CD14-positive monocyte (primary cell): ENCODE measurements at regions not wholly inside any gene's neighbourhood (a gene's known extent, or its start where the extent isn't known, plus 50 kb on each side); places are given as distances from the start of the nearest gene placed in this dataset.

Experiments
- DNase-seq, 3 donors: peaks; one replicate each; pipeline ENCODE4 v3.0.0-alpha.2; 2011 to 2022
- H2AFZ ChIP-seq: 2 replicates; pipeline ENCODE4 v1.6.0; 2012; ENCODE audit warnings: mild to moderate bottlenecking, low read depth, low read length, inconsistent platforms; ENCODE audit not compliant: insufficient read depth, poor library complexity, severe bottlenecking
- H3K27ac ChIP-seq, 2 donors: 1 replicate in 1 of 2; 2 replicates in 1 of 2; pipeline ENCODE4 v1.5.1; 2012 to 2013; ENCODE audit warnings: low read length in 2 of 2, control low read depth in 1 of 2, inconsistent platforms in 1 of 2, low read depth in 1 of 2, mild to moderate bottlenecking in 1 of 2
- H3K27me3 ChIP-seq, 2 donors: one replicate each; pipeline versions ENCODE4 v1.6.0 to v1.6.1; 2011 to 2013; ENCODE audit warnings: low read length in 2 of 2; ENCODE audit not compliant: control insufficient read depth in 2 of 2, insufficient read depth in 2 of 2
- H3K36me3 ChIP-seq, 2 donors: replicated peaks in 1 of 2; 1 replicate in 1 of 2; 2 replicates in 1 of 2; pipeline versions ENCODE4 v1.5.1 to v1.6.1; 2012 to 2013; ENCODE audit warnings: low read length in 2 of 2, control low read depth in 1 of 2, inconsistent platforms in 1 of 2, mild to moderate bottlenecking in 1 of 2; ENCODE audit not compliant: insufficient read depth in 2 of 2, control insufficient read depth in 1 of 2
- H3K4me1 ChIP-seq, 2 donors: 1 replicate in 1 of 2; 2 replicates in 1 of 2; pipeline versions ENCODE4 v1.5.1 to v1.6.1; 2012 to 2013; ENCODE audit warnings: low read length in 2 of 2, control low read depth in 1 of 2, inconsistent platforms in 1 of 2, mild to moderate bottlenecking in 1 of 2, moderate library complexity in 1 of 2; ENCODE audit not compliant: insufficient read depth in 2 of 2, control insufficient read depth in 1 of 2
- H3K4me2 ChIP-seq: replicated peaks from 2 replicates; pipeline ENCODE3; 2012; ENCODE audit warnings: low read length, moderate library complexity, mild to moderate bottlenecking; ENCODE audit not compliant: poor library complexity, severe bottlenecking; ENCODE audit errors: extremely low read depth
- H3K4me3 ChIP-seq, 3 experiments: fragments of 200-600 bp in 1 of 3; sonication (generic) in 1 of 3; replicated peaks in 1 of 3; 1 replicate in 2 of 3; 2 replicates in 1 of 3; pipeline ENCODE4 v1.5.1; 2011 to 2013; ENCODE audit warnings: low read length in 3 of 3, mild to moderate bottlenecking in 3 of 3, control low read depth in 2 of 3, low read depth in 2 of 3, inconsistent platforms in 1 of 3, moderate library complexity in 1 of 3
- H3K79me2 ChIP-seq: 2 replicates; pipeline ENCODE4 v1.6.0; 2012; ENCODE audit warnings: mild to moderate bottlenecking, control low read depth, inconsistent platforms, low read length, moderate library complexity; ENCODE audit not compliant: insufficient read depth
- H3K9ac ChIP-seq: 2 replicates; pipeline ENCODE4 v1.6.0; 2017; ENCODE audit warnings: low read length, mild to moderate bottlenecking; ENCODE audit not compliant: insufficient read depth, poor library complexity, severe bottlenecking
- H3K9me3 ChIP-seq, 2 donors: replicated peaks in 1 of 2; 1 replicate in 1 of 2; 2 replicates in 1 of 2; pipeline versions ENCODE4 v1.5.1 to v1.6.1; 2012 to 2013; ENCODE audit warnings: low read length in 2 of 2, control low read depth in 1 of 2; ENCODE audit not compliant: control insufficient read depth in 1 of 2, insufficient read depth in 1 of 2
- H4K20me1 ChIP-seq: 2 replicates; pipeline ENCODE4 v1.6.0; 2012; ENCODE audit warnings: mild to moderate bottlenecking, low read length, control low read depth, moderate library complexity; ENCODE audit not compliant: insufficient read depth
- H3K27ac Mint-ChIP-seq, 7 donors: one replicate each; pipeline ENCODE4 v1.8.0; 2020; ENCODE audit warnings: mild to moderate bottlenecking in 7 of 7, mixed read lengths in 7 of 7, moderate library complexity in 6 of 7, inconsistent platforms in 2 of 7
- H3K27me3 Mint-ChIP-seq, 3 donors: one replicate each; pipeline ENCODE4 v1.8.0; 2021 to 2022; ENCODE audit warnings: low read depth in 3 of 3, mild to moderate bottlenecking in 3 of 3, mixed read lengths in 3 of 3, moderate library complexity in 3 of 3, inconsistent platforms in 1 of 3
- H3K36me3 Mint-ChIP-seq, 2 donors: one replicate each; pipeline ENCODE4 v1.8.0; 2020; ENCODE audit warnings: mixed read lengths in 2 of 2, inconsistent platforms in 1 of 2, mild to moderate bottlenecking in 1 of 2
- H3K4me1 Mint-ChIP-seq: one replicate; pipeline ENCODE4 v1.8.0; 2020; ENCODE audit warnings: mild to moderate bottlenecking, mixed read lengths
- H3K4me3 Mint-ChIP-seq, 2 donors: one replicate each; pipeline ENCODE4 v1.8.0; 2020; ENCODE audit warnings: mild to moderate bottlenecking in 2 of 2, mixed read lengths in 2 of 2, moderate library complexity in 1 of 2
- H3K9me3 Mint-ChIP-seq, 7 donors: one replicate each; pipeline ENCODE4 v1.8.0; 2020 to 2022; ENCODE audit warnings: mixed read lengths in 7 of 7, mild to moderate bottlenecking in 6 of 7, moderate library complexity in 6 of 7, inconsistent platforms in 2 of 7
- WGBS: methylation state at CpG from one replicate; pipeline ENCODE4 v1.1.5; 2013; ENCODE audit warnings: missing lambda C conversion rate; ENCODE audit not compliant: insufficient coverage; 5-methylcytosine and 5-hydroxymethylcytosine counted together
- intact Hi-C, 2 donors: fragments of 100-400 bp; cut with micrococcal nuclease; formaldehyde crosslinking; loops; one replicate each; pipeline versions ENCODE4 v1.15.0 to v1.15.1; 2023
- TF ChIP-seq, protein P1 (sequence below): fragments of 200-600 bp; IDR thresholded peaks from one replicate; pipeline ENCODE4 v1.8.0; 2022; ENCODE audit warnings: antibody characterized with exemption, mild to moderate bottlenecking

DNA sequence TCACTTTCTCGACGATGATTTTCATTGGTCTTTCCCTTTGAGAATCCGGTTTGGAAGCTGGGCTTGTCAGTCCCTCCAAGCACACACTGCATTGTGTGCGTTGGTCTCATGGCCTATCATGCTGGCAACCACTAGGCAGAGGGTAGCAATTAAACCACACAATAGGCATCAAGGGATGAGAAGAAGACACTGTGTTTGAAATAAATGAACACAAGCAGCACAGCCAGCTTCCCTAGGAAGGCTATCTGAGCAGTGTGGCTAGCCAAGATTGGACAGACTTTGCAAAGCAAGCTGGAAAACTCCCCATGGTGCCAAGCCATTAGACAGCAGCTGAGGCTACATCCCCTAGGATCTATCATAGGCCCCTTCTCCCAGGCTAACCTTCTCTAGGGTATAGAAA is 288.7 kb downstream of the NUF2 start:
- Mint-ChIP-seq H3K27me3 (no peaks in the 10 kb centered on the region), H3K4me1 (no peaks in the 10 kb centered on the region), H3K27ac (no peak overlapping the region), H3K36me3 (no peaks in the 10 kb centered on the region), H3K9me3 (peaks cover 0 to 3% (median 2%) of the 10 kb centered on the region in 7 donors), H3K4me3 (no peak overlapping the region)
- Histone ChIP-seq H3K9me3 (peaks cover 0 to 5% of the 10 kb centered on the region in 2 donors), H2AFZ (no peak overlapping the region), H3K4me3 (no peak overlapping the region), H3K79me2 (no peaks in the 10 kb centered on the region), H3K27me3 (no peaks in the 10 kb centered on the region), H3K9ac (no peak overlapping the region), H3K4me2 (no peak overlapping the region), H3K4me1 (no peaks in the 10 kb centered on the region), H4K20me1 (no peaks in the 10 kb centered on the region), H3K36me3 (no peaks in the 10 kb centered on the region), H3K27ac (no peak overlapping the region)
- TF ChIP-seq, protein P1, sequence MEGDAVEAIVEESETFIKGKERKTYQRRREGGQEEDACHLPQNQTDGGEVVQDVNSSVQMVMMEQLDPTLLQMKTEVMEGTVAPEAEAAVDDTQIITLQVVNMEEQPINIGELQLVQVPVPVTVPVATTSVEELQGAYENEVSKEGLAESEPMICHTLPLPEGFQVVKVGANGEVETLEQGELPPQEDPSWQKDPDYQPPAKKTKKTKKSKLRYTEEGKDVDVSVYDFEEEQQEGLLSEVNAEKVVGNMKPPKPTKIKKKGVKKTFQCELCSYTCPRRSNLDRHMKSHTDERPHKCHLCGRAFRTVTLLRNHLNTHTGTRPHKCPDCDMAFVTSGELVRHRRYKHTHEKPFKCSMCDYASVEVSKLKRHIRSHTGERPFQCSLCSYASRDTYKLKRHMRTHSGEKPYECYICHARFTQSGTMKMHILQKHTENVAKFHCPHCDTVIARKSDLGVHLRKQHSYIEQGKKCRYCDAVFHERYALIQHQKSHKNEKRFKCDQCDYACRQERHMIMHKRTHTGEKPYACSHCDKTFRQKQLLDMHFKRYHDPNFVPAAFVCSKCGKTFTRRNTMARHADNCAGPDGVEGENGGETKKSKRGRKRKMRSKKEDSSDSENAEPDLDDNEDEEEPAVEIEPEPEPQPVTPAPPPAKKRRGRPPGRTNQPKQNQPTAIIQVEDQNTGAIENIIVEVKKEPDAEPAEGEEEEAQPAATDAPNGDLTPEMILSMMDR, result no peak
- 98% methylated on average over 4 of the region's 4 CpGs for WGBS
- intact Hi-C loops, result no loop called here
- no peak for DNase-seq

DNA sequence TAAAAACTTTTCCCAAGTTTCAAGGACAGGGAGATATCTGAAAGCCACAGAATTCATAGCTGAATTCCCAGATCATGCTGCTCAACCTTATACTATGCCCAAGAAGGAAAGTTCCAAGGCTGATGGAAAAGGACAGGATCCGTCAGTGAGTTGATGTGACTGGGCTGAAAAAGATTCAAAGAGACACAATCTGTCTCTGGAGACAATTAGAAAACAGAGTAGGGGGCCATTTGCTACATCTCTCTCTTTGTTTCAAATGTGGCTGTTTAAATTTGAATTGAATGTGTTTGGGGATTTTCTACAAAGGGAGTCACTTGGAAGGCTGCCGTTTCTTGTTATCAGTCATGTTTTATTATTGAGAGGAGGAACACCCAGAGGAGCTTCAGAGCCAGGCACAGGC is 292.6 kb downstream of the NUF2 start:
- H3K4me2 ChIP-seq, result no peak overlapping the region
- no peaks in the 10 kb centered on the region for H3K79me2 ChIP-seq
- 47% methylated on average over 2 of the region's 2 CpGs for WGBS
- no peaks in the 10 kb centered on the region for H3K36me3 ChIP-seq
- H3K4me3 ChIP-seq, result no peak overlapping the region
- intact Hi-C loops, result no loop called here
- Mint-ChIP-seq H3K9me3 (peaks cover 0 to 3% (median 2%) of the 10 kb centered on the region in 7 donors), H3K4me3 (no peak overlapping the region), H3K27me3 (peaks cover 0 to 2% (median 0%) of the 10 kb centered on the region in 3 donors), H3K36me3 (no peaks in the 10 kb centered on the region), H3K4me1 (no peaks in the 10 kb centered on the region), H3K27ac (no peak overlapping the region)
- H3K9me3 ChIP-seq, result peaks cover 0 to 5% of the 10 kb centered on the region in 2 donors
- no peak overlapping the region for H3K9ac ChIP-seq
- H3K27me3 ChIP-seq, result no peaks in the 10 kb centered on the region
- no peak overlapping the region for H2AFZ ChIP-seq
- H3K27ac ChIP-seq, result no peak overlapping the region
- no peaks in the 10 kb centered on the region for H4K20me1 ChIP-seq
- no peaks in the 10 kb centered on the region for H3K4me1 ChIP-seq
- DNase-seq, result no peak
- TF ChIP-seq, protein P1, result no peak
